ENCODE measurements at regions not wholly inside any gene's neighbourhood (a gene's known extent, or its start where the extent isn't known, plus 50 kb on each side); places are given as distances from the start of the nearest gene placed in this dataset.

GRCh38 chr11:35875466-35875865, 68.4 kb upstream of the LDLRAD3 start:
- Mint-ChIP-seq H3K27me3 (ENCODE audit: insufficient read depth, unreplicated experiment) (peaks cover 8% of the 10 kb centered on the region), H3K27ac (ENCODE audit: unreplicated experiment) (no peak overlapping the region), H3K9me3 (ENCODE audit: unreplicated experiment) (no peaks in the 10 kb centered on the region), H3K4me1 (ENCODE audit: low read depth, unreplicated experiment) (no peaks in the 10 kb centered on the region), H3K4me3 (ENCODE audit: unreplicated experiment) (no peak overlapping the region), H3K36me3 (ENCODE audit: insufficient read depth, unreplicated experiment) (no peaks in the 10 kb centered on the region)
- ChIA-PET CTCF (interaction anchor here (0.7 kb wide), 1 partner anchor 19 kb away, joined by 3 read pairs; no protein-coding TSS in a partner anchor), POLR2A (no interaction called here)
- Histone ChIP-seq H3K4me1 (no peaks in the 10 kb centered on the region), H3K4me3 (ENCODE audit: low read depth, low read length) (no peak overlapping the region), H3K36me3 (ENCODE audit: control insufficient read depth, insufficient read depth, low read length) (no peaks in the 10 kb centered on the region), H3K27me3 (replicated peaks; ENCODE audit: control insufficient read depth, insufficient read depth, low read length) (no peaks in the 10 kb centered on the region), H3K9me3 (no peaks in the 10 kb centered on the region)
- TF ChIP-seq CTCF (IDR thresholded peaks at IDR 0.05; ENCODE audit: insufficient read depth in 1 of 2, low read depth in 1 of 2, low read length in 1 of 2, severe bottlenecking in 1 of 2, unreplicated experiment in 1 of 2), result no peak
- no TSS peak for BruUV-seq (replicated peaks)
- no peak for DNase-seq
- intact Hi-C loops (cut with micrococcal nuclease; ENCODE audit: unreplicated experiment), result no loop called here

GRCh38 chr11:35876786-35877185, 67.1 kb upstream of the LDLRAD3 start:
- BruUV-seq (replicated peaks), result no TSS peak
- H3K4me1 Mint-ChIP-seq (ENCODE audit: low read depth, unreplicated experiment), result no peaks in the 10 kb centered on the region
- H3K27me3 Mint-ChIP-seq (ENCODE audit: insufficient read depth, unreplicated experiment), result peaks cover 8% of the 10 kb centered on the region
- TF ChIP-seq CTCF (IDR thresholded peaks at IDR 0.05; ENCODE audit: insufficient read depth in 1 of 2, low read depth in 1 of 2, low read length in 1 of 2, severe bottlenecking in 1 of 2, unreplicated experiment in 1 of 2), result no peak
- CTCF ChIA-PET, result no interaction called here
- Histone ChIP-seq H3K4me1 (no peaks in the 10 kb centered on the region), H3K4me3 (ENCODE audit: low read depth, low read length) (no peak overlapping the region), H3K27me3 (replicated peaks; ENCODE audit: control insufficient read depth, insufficient read depth, low read length) (no peaks in the 10 kb centered on the region), H3K9me3 (no peaks in the 10 kb centered on the region), H3K36me3 (ENCODE audit: control insufficient read depth, insufficient read depth, low read length) (no peaks in the 10 kb centered on the region)
- H3K4me3 Mint-ChIP-seq (ENCODE audit: unreplicated experiment), result no peak overlapping the region
- H3K9me3 Mint-ChIP-seq (ENCODE audit: unreplicated experiment), result no peaks in the 10 kb centered on the region
- intact Hi-C loops (cut with micrococcal nuclease; ENCODE audit: unreplicated experiment), result no loop called here
- POLR2A ChIA-PET, result no interaction called here
- DNase-seq, result no peak
- no peaks in the 10 kb centered on the region for H3K36me3 Mint-ChIP-seq (ENCODE audit: insufficient read depth, unreplicated experiment)
- no peak overlapping the region for H3K27ac Mint-ChIP-seq (ENCODE audit: unreplicated experiment)

- Histone ChIP-seq H3K27me3 (replicated peaks; ENCODE audit: control insufficient read depth, insufficient read depth, low read length) (no peaks in the 10 kb centered on the region), H3K36me3 (ENCODE audit: control insufficient read depth, insufficient read depth, low read length) (no peaks in the 10 kb centered on the region), H3K4me3 (ENCODE audit: low read depth, low read length) (no peak overlapping the region), H3K9me3 (no peaks in the 10 kb centered on the region), H3K4me1 (no peaks in the 10 kb centered on the region)
- no peaks in the 10 kb centered on the region for H3K36me3 Mint-ChIP-seq (ENCODE audit: insufficient read depth, unreplicated experiment)
- no peak for DNase-seq
- no peak overlapping the region for H3K4me3 Mint-ChIP-seq (ENCODE audit: unreplicated experiment)
- H3K9me3 Mint-ChIP-seq (ENCODE audit: unreplicated experiment), result no peaks in the 10 kb centered on the region
- no TSS peak for BruUV-seq (replicated peaks)
- H3K27me3 Mint-ChIP-seq (ENCODE audit: insufficient read depth, unreplicated experiment), result peaks cover 10% of the 10 kb centered on the region
- intact Hi-C loops (cut with micrococcal nuclease; ENCODE audit: unreplicated experiment), result no loop called here
- CTCF ChIA-PET, result no interaction called here
- TF ChIP-seq CTCF (IDR thresholded peaks at IDR 0.05; ENCODE audit: insufficient read depth in 1 of 2, low read depth in 1 of 2, low read length in 1 of 2, severe bottlenecking in 1 of 2, unreplicated experiment in 1 of 2), result no peak
- POLR2A ChIA-PET, result no interaction called here
- no peak overlapping the region for H3K27ac Mint-ChIP-seq (ENCODE audit: unreplicated experiment)
- H3K4me1 Mint-ChIP-seq (ENCODE audit: low read depth, unreplicated experiment), result no peaks in the 10 kb centered on the region
These were observed 65.1 kb upstream of the LDLRAD3 start for GRCh38 chr11:35878741-35879140.
